Vagina (tissue), 2 donors: ENCODE measurements at regions not wholly inside any gene's neighbourhood (a gene's known extent, or its start where the extent isn't known, plus 50 kb on each side); places are given as distances from the start of the nearest gene placed in this dataset.

ENCODE experiments used
- POLR2A ChIP-seq, 2 donors: fragments of 450-650 bp; IDR thresholded peaks; one replicate each; pipeline ENCODE4 v1.6.1; 2017; ENCODE audit warnings: antibody characterized with exemption in 2 of 2, mild to moderate bottlenecking in 2 of 2, moderate library complexity in 2 of 2
- POLR2AphosphoS5 ChIP-seq, 2 donors: sonication (generic); formaldehyde crosslinking; IDR thresholded peaks; one replicate each; pipeline ENCODE4 v1.9.0; 2017; ENCODE audit warnings: antibody characterized with exemption in 2 of 2, mild to moderate bottlenecking in 2 of 2, low read depth in 1 of 2; ENCODE audit not compliant: insufficient read depth in 1 of 2
- TF ChIP-seq, protein P1 (sequence below), 3 experiments: fragments of 450-650 bp in 2 of 3; fragments of 200-600 bp in 1 of 3; sonication (generic) in 1 of 3; IDR thresholded peaks; one replicate each; pipeline ENCODE4 v1.5.1; 2017 to 2019; ENCODE audit warnings: antibody characterized with exemption in 3 of 3, mild to moderate bottlenecking in 2 of 3, moderate library complexity in 2 of 3

GRCh38 chr4:82045267-82045666 lies 328.5 kb downstream of the HNRNPD start:
- TF ChIP-seq, protein P1, sequence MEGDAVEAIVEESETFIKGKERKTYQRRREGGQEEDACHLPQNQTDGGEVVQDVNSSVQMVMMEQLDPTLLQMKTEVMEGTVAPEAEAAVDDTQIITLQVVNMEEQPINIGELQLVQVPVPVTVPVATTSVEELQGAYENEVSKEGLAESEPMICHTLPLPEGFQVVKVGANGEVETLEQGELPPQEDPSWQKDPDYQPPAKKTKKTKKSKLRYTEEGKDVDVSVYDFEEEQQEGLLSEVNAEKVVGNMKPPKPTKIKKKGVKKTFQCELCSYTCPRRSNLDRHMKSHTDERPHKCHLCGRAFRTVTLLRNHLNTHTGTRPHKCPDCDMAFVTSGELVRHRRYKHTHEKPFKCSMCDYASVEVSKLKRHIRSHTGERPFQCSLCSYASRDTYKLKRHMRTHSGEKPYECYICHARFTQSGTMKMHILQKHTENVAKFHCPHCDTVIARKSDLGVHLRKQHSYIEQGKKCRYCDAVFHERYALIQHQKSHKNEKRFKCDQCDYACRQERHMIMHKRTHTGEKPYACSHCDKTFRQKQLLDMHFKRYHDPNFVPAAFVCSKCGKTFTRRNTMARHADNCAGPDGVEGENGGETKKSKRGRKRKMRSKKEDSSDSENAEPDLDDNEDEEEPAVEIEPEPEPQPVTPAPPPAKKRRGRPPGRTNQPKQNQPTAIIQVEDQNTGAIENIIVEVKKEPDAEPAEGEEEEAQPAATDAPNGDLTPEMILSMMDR (IDR thresholded peaks at IDR 0.05): no peak
- no peak for TF ChIP-seq POLR2A (IDR thresholded peaks at IDR 0.05)
- TF ChIP-seq POLR2AphosphoS5 (IDR thresholded peaks at IDR 0.05; ENCODE audit: insufficient read depth in 1 of 2, low read depth in 1 of 2): no peak
